GM21619 (cell line): ENCODE measurements at regions not wholly inside any gene's neighbourhood (a gene's known extent, or its start where the extent isn't known, plus 50 kb on each side); places are given as distances from the start of the nearest gene placed in this dataset.
"Not testable (repeated sequence)": the region's sequence is repeated elsewhere in the genome, so short reads cannot be mapped to it uniquely, and the experiment has no call there.

Experiments used
- ATAC-seq: cut with Tn5 transposase; IDR thresholded peaks from one replicate; pipeline ENCODE4 v1.9.1; 2021; ENCODE audit not compliant: unreplicated experiment

- ATAC-seq = no peak
Measured at GRCh38 chr1:80164150-80164549, 1157.6 kb upstream of the ADGRL4 start.

- no peak for ATAC-seq
Measured at GRCh38 chr1:80163686-80164085, 1157.2 kb upstream of the ADGRL4 start.

- no peak for ATAC-seq
Measured at GRCh38 chr1:80158771-80159170, 1152.2 kb upstream of the ADGRL4 start.

GRCh38 chr1:80158266-80158665 lies 1151.7 kb upstream of the ADGRL4 start:
- ATAC-seq = no peak

- ATAC-seq = no peak
Measured at GRCh38 chr1:80155371-80155770, 1148.8 kb upstream of the ADGRL4 start.

- no peak for ATAC-seq
Measured at GRCh38 chr1:80154176-80154575, 1147.6 kb upstream of the ADGRL4 start.

GRCh38 chr1:80153762-80154161 lies 1147.2 kb upstream of the ADGRL4 start:
- ATAC-seq = no peak

- ATAC-seq = no peak
Measured at GRCh38 chr1:80143361-80143760, 1136.8 kb upstream of the ADGRL4 start.

- not testable (repeated sequence) for ATAC-seq
Measured at GRCh38 chr1:80137946-80138602, 1131.5 kb upstream of the ADGRL4 start.

- no peak for ATAC-seq
Measured at GRCh38 chr1:80113168-80114038, 1106.9 kb upstream of the ADGRL4 start.

- no peak for ATAC-seq
Measured at GRCh38 chr1:80101159-80101558, 1094.6 kb upstream of the ADGRL4 start.

GRCh38 chr1:80099713-80100112 lies 1093.2 kb upstream of the ADGRL4 start:
- no peak for ATAC-seq

- no peak for ATAC-seq
Measured at GRCh38 chr1:80085067-80085466, 1078.5 kb upstream of the ADGRL4 start.

- ATAC-seq = no peak
Measured at GRCh38 chr1:80083892-80084291, 1077.4 kb upstream of the ADGRL4 start.

- no peak for ATAC-seq
Measured at GRCh38 chr1:80076469-80076868, 1069.9 kb upstream of the ADGRL4 start.

GRCh38 chr1:80075351-80075750 lies 1068.8 kb upstream of the ADGRL4 start:
- no peak for ATAC-seq

GRCh38 chr1:80072563-80072962 lies 1066.0 kb upstream of the ADGRL4 start:
- no peak for ATAC-seq

- no peak for ATAC-seq
Measured at GRCh38 chr1:80066060-80066459, 1059.5 kb upstream of the ADGRL4 start.

- ATAC-seq = no peak
Measured at GRCh38 chr1:80064524-80064923, 1058.0 kb upstream of the ADGRL4 start.

GRCh38 chr1:80059940-80060339 lies 1053.4 kb upstream of the ADGRL4 start:
- no peak for ATAC-seq

GRCh38 chr1:80056179-80056578 lies 1049.6 kb upstream of the ADGRL4 start:
- no peak for ATAC-seq

GRCh38 chr1:80054129-80054528 lies 1047.6 kb upstream of the ADGRL4 start:
- no peak for ATAC-seq
